ENCODE measurements at regions not wholly inside any gene's neighbourhood (a gene's known extent, or its start where the extent isn't known, plus 50 kb on each side); places are given as distances from the start of the nearest gene placed in this dataset.

GRCh38 chr19:34305221-34306083 lies 51.1 kb downstream of the GARRE1 start:
- TF ChIP-seq CTCF (IDR thresholded peaks at IDR 0.05), result no peak
- no peak for TF ChIP-seq POLR2AphosphoS5 (IDR thresholded peaks at IDR 0.05; ENCODE audit: insufficient read depth in 1 of 2, low read depth in 1 of 2)

Data from vagina (tissue), 2 donors.